ENCODE measurements at regions not wholly inside any gene's neighbourhood (a gene's known extent, or its start where the extent isn't known, plus 50 kb on each side); places are given as distances from the start of the nearest gene placed in this dataset.

DNA sequence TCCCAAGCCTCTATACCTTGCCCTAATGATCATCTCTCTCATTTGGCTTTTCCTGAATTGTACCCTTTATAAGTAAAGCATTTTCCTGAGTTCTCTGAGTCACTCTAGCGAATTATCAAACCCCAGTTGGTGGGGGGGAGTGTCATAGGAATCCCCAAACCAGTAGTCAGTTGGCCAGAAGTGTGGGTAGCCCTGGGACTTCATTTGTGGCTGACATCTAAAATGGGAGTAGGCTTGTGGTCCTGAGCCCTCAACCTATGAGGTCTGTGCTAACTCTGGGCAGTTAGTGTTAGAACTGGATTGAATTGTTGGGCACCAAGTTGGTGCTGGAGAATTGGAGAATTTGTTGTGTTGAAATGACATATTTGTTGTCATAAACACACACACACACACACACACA is 91.3 kb downstream of the BBS10 start:
- Histone ChIP-seq H3K14ac (ENCODE audit: low read length in 2 of 2) (no peak overlapping the region), H3K9me3 (ENCODE audit: control insufficient read depth, low read length) (no peaks in the 10 kb centered on the region), H3K4me1 (ENCODE audit: control insufficient read depth, insufficient read depth, low read depth, low read length) (no peaks in the 10 kb centered on the region), H4K8ac (ENCODE audit: low read length) (no peak overlapping the region), H2BK12ac (ENCODE audit: low read length in 2 of 2) (no peak overlapping the region), H3K27ac (ENCODE audit: low read length, poor library complexity, severe bottlenecking) (no peak overlapping the region), H2BK120ac (ENCODE audit: low read depth, low read length) (no peak overlapping the region), H4K91ac (ENCODE audit: low read length) (no peak overlapping the region), H2BK5ac (ENCODE audit: low read depth, low read length, poor library complexity, severe bottlenecking) (no peak overlapping the region), H3K4me2 (ENCODE audit: low read length, poor library complexity, severe bottlenecking) (no peak overlapping the region), H3K4me3 (ENCODE audit: insufficient read depth in 1 of 2, low read depth in 1 of 2, low read length in 2 of 2) (no peak overlapping the region), H2AFZ (ENCODE audit: low read depth, low read length) (no peak overlapping the region), H3K79me1 (replicated peaks; ENCODE audit: low read length, poor library complexity, severe bottlenecking) (peaks cover 3% of the 10 kb centered on the region), H3K9ac (ENCODE audit: low read length) (no peak overlapping the region), H3K18ac (ENCODE audit: low read depth in 1 of 2, low read length in 2 of 2) (no peak overlapping the region), H3K23ac (ENCODE audit: low read length in 2 of 2) (no peak overlapping the region), H3K36me3 (ENCODE audit: control insufficient read depth in 1 of 2, insufficient read depth in 2 of 2, low read depth in 1 of 2, low read length in 2 of 2) (no peaks in the 10 kb centered on the region), H2AK5ac (ENCODE audit: low read length, severe bottlenecking) (no peak overlapping the region), H3K27me3 (ENCODE audit: control insufficient read depth in 1 of 2, insufficient read depth in 1 of 2, low read length in 2 of 2) (no peaks in the 10 kb centered on the region), H3K4ac (ENCODE audit: low read depth in 1 of 2, low read length in 2 of 2) (no peak overlapping the region), H2BK15ac (ENCODE audit: low read depth, poor library complexity, severe bottlenecking) (no peak overlapping the region)
- DNase-seq = no peak
- WGBS = 89% methylated on average over 1 of the region's 1 CpG

GRCh38 chr12:76256321-76256720 is 91.9 kb downstream of the BBS10 start:
- H3K23ac ChIP-seq (ENCODE audit: low read length in 2 of 2) = no peak overlapping the region
- no peak overlapping the region for H2BK120ac ChIP-seq (ENCODE audit: low read depth, low read length)
- no peak overlapping the region for H4K8ac ChIP-seq (ENCODE audit: low read length)
- H3K4me2 ChIP-seq (ENCODE audit: low read length, poor library complexity, severe bottlenecking) = no peak overlapping the region
- H3K4me3 ChIP-seq (ENCODE audit: insufficient read depth in 1 of 2, low read depth in 1 of 2, low read length in 2 of 2) = no peak overlapping the region
- no peak overlapping the region for H4K91ac ChIP-seq (ENCODE audit: low read length)
- H2AK5ac ChIP-seq (ENCODE audit: low read length, severe bottlenecking) = no peak overlapping the region
- no peaks in the 10 kb centered on the region for H3K9me3 ChIP-seq (ENCODE audit: control insufficient read depth, low read length)
- peaks cover 3% of the 10 kb centered on the region for H3K79me1 ChIP-seq (replicated peaks; ENCODE audit: low read length, poor library complexity, severe bottlenecking)
- no peak overlapping the region for H3K9ac ChIP-seq (ENCODE audit: low read length)
- H3K4ac ChIP-seq (ENCODE audit: low read depth in 1 of 2, low read length in 2 of 2) = no peak overlapping the region
- H3K4me1 ChIP-seq (ENCODE audit: control insufficient read depth, insufficient read depth, low read depth, low read length) = no peaks in the 10 kb centered on the region
- no peak overlapping the region for H2BK12ac ChIP-seq (ENCODE audit: low read length in 2 of 2)
- H3K27me3 ChIP-seq (ENCODE audit: control insufficient read depth in 1 of 2, insufficient read depth in 1 of 2, low read length in 2 of 2) = no peaks in the 10 kb centered on the region
- 98% methylated on average over 2 of the region's 2 CpGs for WGBS
- H3K18ac ChIP-seq (ENCODE audit: low read depth in 1 of 2, low read length in 2 of 2) = no peak overlapping the region
- H2BK5ac ChIP-seq (ENCODE audit: low read depth, low read length, poor library complexity, severe bottlenecking) = no peak overlapping the region
- H2AFZ ChIP-seq (ENCODE audit: low read depth, low read length) = no peak overlapping the region
- DNase-seq = no peak
- no peak overlapping the region for H3K27ac ChIP-seq (ENCODE audit: low read length, poor library complexity, severe bottlenecking)
- H3K36me3 ChIP-seq (ENCODE audit: control insufficient read depth in 1 of 2, insufficient read depth in 2 of 2, low read depth in 1 of 2, low read length in 2 of 2) = no peaks in the 10 kb centered on the region
- H2BK15ac ChIP-seq (ENCODE audit: low read depth, poor library complexity, severe bottlenecking) = no peak overlapping the region
- H3K14ac ChIP-seq (ENCODE audit: low read length in 2 of 2) = no peak overlapping the region

GRCh38 chr12:76255692-76256091 is 92.5 kb downstream of the BBS10 start:
- DNase-seq = no peak
- no peak overlapping the region for H3K4ac ChIP-seq (ENCODE audit: low read depth in 1 of 2, low read length in 2 of 2)
- no peak overlapping the region for H3K4me3 ChIP-seq (ENCODE audit: insufficient read depth in 1 of 2, low read depth in 1 of 2, low read length in 2 of 2)
- WGBS = 93% methylated on average over 1 of the region's 2 CpGs
- H2BK12ac ChIP-seq (ENCODE audit: low read length in 2 of 2) = peak overlapping the region in 1 of 2 experiments; percentile 57
- H3K36me3 ChIP-seq (ENCODE audit: control insufficient read depth in 1 of 2, insufficient read depth in 2 of 2, low read depth in 1 of 2, low read length in 2 of 2) = no peaks in the 10 kb centered on the region
- no peak overlapping the region for H2BK120ac ChIP-seq (ENCODE audit: low read depth, low read length)
- H4K8ac ChIP-seq (ENCODE audit: low read length) = no peak overlapping the region
- no peak overlapping the region for H3K23ac ChIP-seq (ENCODE audit: low read length in 2 of 2)
- no peaks in the 10 kb centered on the region for H3K4me1 ChIP-seq (ENCODE audit: control insufficient read depth, insufficient read depth, low read depth, low read length)
- H2AK5ac ChIP-seq (ENCODE audit: low read length, severe bottlenecking) = no peak overlapping the region
- H3K18ac ChIP-seq (ENCODE audit: low read depth in 1 of 2, low read length in 2 of 2) = no peak overlapping the region
- H3K9me3 ChIP-seq (ENCODE audit: control insufficient read depth, low read length) = no peaks in the 10 kb centered on the region
- H2AFZ ChIP-seq (ENCODE audit: low read depth, low read length) = no peak overlapping the region
- peaks cover 3% of the 10 kb centered on the region for H3K79me1 ChIP-seq (replicated peaks; ENCODE audit: low read length, poor library complexity, severe bottlenecking)
- no peak overlapping the region for H2BK15ac ChIP-seq (ENCODE audit: low read depth, poor library complexity, severe bottlenecking)
- H3K14ac ChIP-seq (ENCODE audit: low read length in 2 of 2) = no peak overlapping the region
- H2BK5ac ChIP-seq (ENCODE audit: low read depth, low read length, poor library complexity, severe bottlenecking) = no peak overlapping the region
- H3K27me3 ChIP-seq (ENCODE audit: control insufficient read depth in 1 of 2, insufficient read depth in 1 of 2, low read length in 2 of 2) = no peaks in the 10 kb centered on the region
- no peak overlapping the region for H3K9ac ChIP-seq (ENCODE audit: low read length)
- H3K27ac ChIP-seq (ENCODE audit: low read length, poor library complexity, severe bottlenecking) = no peak overlapping the region
- no peak overlapping the region for H3K4me2 ChIP-seq (ENCODE audit: low read length, poor library complexity, severe bottlenecking)
- no peak overlapping the region for H4K91ac ChIP-seq (ENCODE audit: low read length)

DNA sequence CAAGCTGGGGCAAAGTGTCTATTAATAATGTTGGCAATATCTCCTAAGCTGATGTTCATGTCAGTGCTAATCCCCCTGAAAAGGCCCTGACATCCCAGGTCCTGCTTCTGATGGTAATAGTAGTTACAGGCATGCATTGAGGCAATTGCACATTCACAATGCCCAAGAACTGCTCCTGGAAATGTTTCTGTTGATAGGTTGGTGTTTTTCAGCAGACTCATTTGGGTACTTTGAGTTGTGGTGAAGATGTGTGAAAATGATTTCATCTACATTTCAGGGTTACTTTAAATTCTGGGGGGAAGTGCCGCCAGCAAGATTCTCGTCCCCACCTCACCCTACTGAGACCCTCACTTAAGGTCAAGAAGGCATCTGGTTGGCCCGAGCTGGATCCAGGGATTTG is 92.9 kb downstream of the BBS10 start:
- 91% methylated on average over 3 of the region's 3 CpGs for WGBS

More for the DNA sequence above, 92.9 kb downstream of the BBS10 start:
- Histone ChIP-seq H2AK5ac (ENCODE audit: low read length, severe bottlenecking) (no peak overlapping the region), H3K14ac (ENCODE audit: low read length in 2 of 2) (no peak overlapping the region), H2BK5ac (ENCODE audit: low read depth, low read length, poor library complexity, severe bottlenecking) (no peak overlapping the region), H3K4me1 (ENCODE audit: control insufficient read depth, insufficient read depth, low read depth, low read length) (no peaks in the 10 kb centered on the region), H3K4ac (ENCODE audit: low read depth in 1 of 2, low read length in 2 of 2) (no peak overlapping the region), H3K9ac (ENCODE audit: low read length) (no peak overlapping the region), H3K9me3 (ENCODE audit: control insufficient read depth, low read length) (no peaks in the 10 kb centered on the region), H2AFZ (ENCODE audit: low read depth, low read length) (no peak overlapping the region), H4K8ac (ENCODE audit: low read length) (no peak overlapping the region), H2BK120ac (ENCODE audit: low read depth, low read length) (no peak overlapping the region), H3K4me3 (ENCODE audit: insufficient read depth in 1 of 2, low read depth in 1 of 2, low read length in 2 of 2) (no peak overlapping the region), H4K91ac (ENCODE audit: low read length) (no peak overlapping the region), H3K23ac (ENCODE audit: low read length in 2 of 2) (no peak overlapping the region), H3K4me2 (ENCODE audit: low read length, poor library complexity, severe bottlenecking) (no peak overlapping the region), H3K36me3 (ENCODE audit: control insufficient read depth in 1 of 2, insufficient read depth in 2 of 2, low read depth in 1 of 2, low read length in 2 of 2) (no peaks in the 10 kb centered on the region), H3K27me3 (ENCODE audit: control insufficient read depth in 1 of 2, insufficient read depth in 1 of 2, low read length in 2 of 2) (no peaks in the 10 kb centered on the region), H2BK12ac (ENCODE audit: low read length in 2 of 2) (no peak overlapping the region), H2BK15ac (ENCODE audit: low read depth, poor library complexity, severe bottlenecking) (no peak overlapping the region), H3K79me1 (replicated peaks; ENCODE audit: low read length, poor library complexity, severe bottlenecking) (peaks cover 2% of the 10 kb centered on the region), H3K18ac (ENCODE audit: low read depth in 1 of 2, low read length in 2 of 2) (no peak overlapping the region), H3K27ac (ENCODE audit: low read length, poor library complexity, severe bottlenecking) (no peak overlapping the region)
- no peak for DNase-seq

All from mesenchymal stem cell (in vitro differentiated cells and primary cell).